NB4 (cell line): ENCODE measurements at regions not wholly inside any gene's neighbourhood (a gene's known extent, or its start where the extent isn't known, plus 50 kb on each side); places are given as distances from the start of the nearest gene placed in this dataset.

Experiments
- CTCF ChIP-seq: IDR thresholded peaks from one replicate; pipeline ENCODE4 v1.5.1; 2012; ENCODE audit warnings: low read depth, low read length
- MYC ChIP-seq: IDR thresholded peaks from 2 replicates; pipeline ENCODE4 v1.6.1; 2011; ENCODE audit warnings: low read depth, low read length
- POLR2A ChIP-seq: IDR thresholded peaks from 2 replicates; pipeline ENCODE4 v1.6.1; 2011; ENCODE audit warnings: mild to moderate bottlenecking; ENCODE audit not compliant: insufficient read length; ENCODE audit errors: extremely low read depth
- TF ChIP-seq, protein P1 (sequence below): IDR thresholded peaks from 2 replicates; pipeline ENCODE4 v1.6.1; 2011; ENCODE audit warnings: low read depth, low read length

DNA sequence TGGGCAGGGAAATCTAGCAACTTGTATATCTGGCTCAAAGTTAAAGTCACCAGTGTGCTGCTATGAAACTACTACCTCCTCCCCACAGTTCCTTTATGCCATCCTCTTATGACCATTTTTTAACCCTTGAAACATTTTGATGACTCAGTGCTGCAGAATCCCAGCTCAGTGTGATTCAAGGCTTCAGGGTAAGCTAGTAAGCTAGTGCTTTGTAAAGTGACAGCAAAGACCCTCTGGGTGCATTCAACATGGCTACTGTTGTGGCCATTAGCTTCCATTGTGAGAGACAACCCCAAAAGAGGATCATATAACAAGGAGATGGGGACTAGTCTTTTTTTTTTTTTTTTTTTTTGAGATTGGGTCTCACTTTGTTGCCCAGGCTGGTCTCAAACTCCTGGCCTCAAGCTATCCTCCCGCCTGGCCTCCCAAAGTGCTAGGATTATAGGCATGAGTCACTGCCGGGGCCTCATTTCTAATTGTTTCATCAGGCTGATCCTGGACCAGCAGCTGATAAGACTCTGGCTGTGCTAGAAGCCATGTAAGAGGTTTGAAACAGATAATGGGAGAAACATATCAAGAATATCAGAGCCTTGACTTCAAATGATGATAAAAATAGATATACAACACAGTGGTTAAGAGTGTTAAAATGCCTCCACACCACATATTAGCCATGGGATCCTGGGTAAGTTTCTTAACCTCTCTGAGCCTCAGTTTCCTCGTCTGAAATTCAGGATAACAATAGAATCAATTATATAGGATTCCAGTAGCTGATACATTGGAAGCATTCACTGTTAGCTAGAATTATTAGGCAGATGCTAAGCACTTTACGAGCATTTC lies 65.7 kb upstream of the RTN4 start:
- TF ChIP-seq POLR2A (no peak), CTCF (no peak), MYC (no peak)
- TF ChIP-seq, protein P1, sequence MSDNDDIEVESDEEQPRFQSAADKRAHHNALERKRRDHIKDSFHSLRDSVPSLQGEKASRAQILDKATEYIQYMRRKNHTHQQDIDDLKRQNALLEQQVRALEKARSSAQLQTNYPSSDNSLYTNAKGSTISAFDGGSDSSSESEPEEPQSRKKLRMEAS: no peak
